K562 (cell line): ENCODE measurements at regions not wholly inside any gene's neighbourhood (a gene's known extent, or its start where the extent isn't known, plus 50 kb on each side); places are given as distances from the start of the nearest gene placed in this dataset.

ENCODE experiments used
- ATAC-seq: fragments of 200-7000 bp; cut with Tn5 transposase; 3 replicates; pipeline ENCODE4 v1.9.1; 2020; ENCODE audit warnings: moderate library complexity
- BruUV-seq: library from RNA; stranded (reverse); fragments of 400-500 nt; replicated peaks from 2 replicates; lab custom pipeline; 2021; lab: Mats Ljungman, UMichigan
- CTCF ChIA-PET: fragments of 300-600 bp; formaldehyde crosslinking; extraction: SDS; loops from one replicate; lab custom pipeline; 2021; ENCODE audit warnings: low intra/inter-chr PET ratio; lab: Yijun Ruan, JAX
- POLR2A ChIA-PET: fragments of 300-600, 350-650 bp; sonication (Branson Sonifier 250); formaldehyde crosslinking; extraction: SDS; loops from one replicate; lab custom pipeline; 2021; ENCODE audit warnings: antibody characterized with exemption, inconsistent platforms; lab: Yijun Ruan, JAX
- DNase-seq, 4 experiments: peaks; one replicate each; pipeline versions ENCODE4 v3.0.0 to v3.0.0-alpha.2; 2011 to 2018; ENCODE audit warnings: low spot score in 3 of 4, mixed read lengths in 3 of 4; ENCODE audit errors: extremely low read depth in 1 of 4
- FAIRE-seq: peaks from 2 replicates; lab custom pipeline; 2011; peaks lifted over from hg19 to GRCh38; lab: Jason Lieb, UNC
- H2AFZ ChIP-seq: 2 replicates; pipeline ENCODE4 v1.6.0; 2011; ENCODE audit warnings: low read depth, low read length, control low read depth, inconsistent platforms
- H3K27ac ChIP-seq: fragments of 200-600 bp; 3 replicates; pipeline ENCODE4 v1.8.0; 2011; ENCODE audit warnings: low read depth, mild to moderate bottlenecking, control low read depth, inconsistent platforms, low read length, moderate library complexity, mixed read lengths; ENCODE audit errors: extremely low read depth
- H3K27me3 ChIP-seq, 2 experiments: fragments of 300-600 bp in 1 of 2; 2 replicates in 1 of 2; 3 replicates in 1 of 2; pipeline versions ENCODE4 v1.6.0 to v1.8.0; 2011; ENCODE audit warnings: inconsistent platforms in 2 of 2, low read length in 2 of 2, mild to moderate bottlenecking in 1 of 2, mixed read lengths in 1 of 2, moderate library complexity in 1 of 2; ENCODE audit not compliant: control insufficient read depth in 2 of 2, insufficient read depth in 2 of 2
- H3K36me3 ChIP-seq: fragments of 300-600 bp; 3 replicates; pipeline ENCODE4 v1.8.0; 2011; ENCODE audit warnings: mild to moderate bottlenecking, low read length, inconsistent platforms; ENCODE audit not compliant: control insufficient read depth, insufficient read depth
- H3K4me1 ChIP-seq, 2 experiments: fragments of 200-600 bp in 1 of 2; replicated peaks in 1 of 2; 2 replicates in 1 of 2; 3 replicates in 1 of 2; pipeline versions ENCODE4 v1.5.1 to v1.8.0; 2011; ENCODE audit warnings: inconsistent platforms in 2 of 2, low read length in 2 of 2, mild to moderate bottlenecking in 1 of 2, mixed read lengths in 1 of 2, moderate library complexity in 1 of 2; ENCODE audit not compliant: control insufficient read depth in 2 of 2, insufficient read depth in 2 of 2
- H3K4me2 ChIP-seq: 2 replicates; pipeline ENCODE4 v1.6.1; 2011; ENCODE audit warnings: low read length, control low read depth, inconsistent platforms, mixed read lengths; ENCODE audit not compliant: insufficient read depth
- H3K4me3 ChIP-seq: fragments of 200-600 bp; sonication (generic), shearing (Covaris generic); 2 replicates; pipeline ENCODE4 v1.5.1; 2016; ENCODE audit warnings: control low read depth, inconsistent platforms
- H3K79me2 ChIP-seq: fragments of 200-600 bp; 3 replicates; pipeline ENCODE4 v1.8.0; 2011; ENCODE audit warnings: low read length, inconsistent platforms; ENCODE audit not compliant: control insufficient read depth, insufficient read depth
- H3K9ac ChIP-seq, 2 experiments: 2 replicates each; pipeline versions ENCODE4 v1.6.0 to v1.6.1; 2011; ENCODE audit warnings: low read depth in 2 of 2, low read length in 2 of 2, control low read depth in 1 of 2, inconsistent platforms in 1 of 2, mild to moderate bottlenecking in 1 of 2, mixed read lengths in 1 of 2; ENCODE audit not compliant: insufficient read depth in 1 of 2
- H3K9me1 ChIP-seq: one replicate; pipeline ENCODE4 v1.6.0; 2011; ENCODE audit warnings: inconsistent platforms, mild to moderate bottlenecking, low read length, moderate library complexity; ENCODE audit not compliant: control insufficient read depth, insufficient read depth
- H3K9me3 ChIP-seq: replicated peaks from 2 replicates; pipeline ENCODE4 v1.5.1; 2011; ENCODE audit warnings: low read depth, low read length, inconsistent platforms; ENCODE audit not compliant: control insufficient read depth, insufficient read depth
- H4K20me1 ChIP-seq: replicated peaks from 2 replicates; pipeline ENCODE4 v1.6.1; 2011; ENCODE audit warnings: low read length, inconsistent platforms, mixed read lengths; ENCODE audit not compliant: control insufficient read depth, insufficient read depth
- BACH1 ChIP-seq: fragments of 200-800 bp; sonication (Bioruptor generic); IDR thresholded peaks from 2 replicates; pipeline ENCODE4 v1.6.1; 2016; ENCODE audit warnings: missing genetic modification characterization, missing compliant biosample characterization
- FOXJ3 ChIP-seq: sonication (generic); formaldehyde crosslinking; IDR thresholded peaks from 2 replicates; pipeline ENCODE4 v1.4.0; 2020; ENCODE audit warnings: mild to moderate bottlenecking, missing genetic modification reagents
- FUS ChIP-seq: fragments of 200-400 bp; formaldehyde crosslinking; optimal IDR thresholded peaks from 2 replicates; pipeline ENCODE3; 2017; ENCODE audit warnings: low read depth, low read length
- MCM2 ChIP-seq: fragments of 450-650 bp; IDR thresholded peaks from 2 replicates; pipeline ENCODE4 v1.6.1; 2017; ENCODE audit warnings: low read depth, mild to moderate bottlenecking
- MED1 ChIP-seq: sonication (generic); formaldehyde crosslinking; IDR thresholded peaks from 2 replicates; pipeline ENCODE4 v1.8.1; 2023; ENCODE audit warnings: missing genetic modification reagents, borderline replicate concordance
- MIER1 ChIP-seq: fragments of 450-650 bp; IDR thresholded peaks from 2 replicates; pipeline ENCODE4 v1.6.1; 2016; ENCODE audit warnings: antibody characterized with exemption, mild to moderate bottlenecking, low read depth
- PRPF4 ChIP-seq: fragments of 200-400 bp; formaldehyde crosslinking; IDR thresholded peaks from one replicate; pipeline ENCODE4 v1.6.1; 2017; ENCODE audit warnings: low read length, low read depth, mild to moderate bottlenecking; ENCODE audit not compliant: insufficient read depth, poor library complexity, severe bottlenecking
- RBFOX2 ChIP-seq: fragments of 200-400 bp; formaldehyde crosslinking; IDR thresholded peaks from 2 replicates; pipeline ENCODE4 v1.6.1; 2017; ENCODE audit warnings: low read depth, mild to moderate bottlenecking, low read length, moderate library complexity
- RFX5 ChIP-seq: IDR thresholded peaks from 2 replicates; pipeline ENCODE4 v1.6.1; 2011; ENCODE audit warnings: low read depth, mild to moderate bottlenecking, improper control_type of control experiment, low read length
- SMARCE1 ChIP-seq: fragments of 450-650 bp; IDR thresholded peaks from 2 replicates; pipeline ENCODE4 v1.7.1; 2016; ENCODE audit warnings: mild to moderate bottlenecking
- SRSF3 ChIP-seq: fragments of 200-400 bp; formaldehyde crosslinking; IDR thresholded peaks from 2 replicates; pipeline ENCODE4 v1.6.1; 2016; ENCODE audit warnings: mild to moderate bottlenecking, low read length, moderate library complexity; ENCODE audit not compliant: insufficient read depth
- TCF3 ChIP-seq: sonication (generic); formaldehyde crosslinking; IDR thresholded peaks from 2 replicates; pipeline ENCODE4 v1.4.0; 2020; ENCODE audit warnings: mild to moderate bottlenecking, missing genetic modification reagents
- ZNF165 ChIP-seq: fragments of 250-450 bp; sonication (Bioruptor Pico); IDR thresholded peaks from 2 replicates; pipeline ENCODE4 v1.4.0; 2020; ENCODE audit warnings: borderline replicate concordance
- ZNF507 ChIP-seq: conservative IDR thresholded peaks from 2 replicates; pipeline ENCODE4 v1.6.1; 2017; ENCODE audit warnings: missing genetic modification characterization, missing compliant biosample characterization
- ZNF668 ChIP-seq: fragments of 250-450 bp; sonication (Bioruptor Pico); IDR thresholded peaks from 2 replicates; pipeline ENCODE4 v1.8.0; 2022; ENCODE audit warnings: mild to moderate bottlenecking, inconsistent platforms
- WGBS: fragments of 100-300 bp; shearing (Covaris generic); methylation state at CpG from one replicate; pipeline ENCODE4 v1.1.6; 2016; ENCODE audit warnings: low coverage, mixed read lengths; ENCODE audit not compliant: insufficient coverage; ENCODE audit errors: missing lambda C conversion rate; 5-methylcytosine and 5-hydroxymethylcytosine counted together
- in situ Hi-C: fragments of 300-500 bp; cut with MboI; formaldehyde crosslinking; loops from 4 replicates; pipeline ENCODE4 v1.15.0; 2018; ENCODE audit warnings: inconsistent platforms, mixed read lengths
- intact Hi-C: fragments of 100-400 bp; cut with micrococcal nuclease; formaldehyde crosslinking; loops from 2 replicates; pipeline ENCODE4 v1.14.2; 2022
- TF ChIP-seq, protein P1 (sequence below): sonication (generic); formaldehyde crosslinking; IDR thresholded peaks from 2 replicates; pipeline ENCODE4 v1.8.0; 2022; ENCODE audit warnings: mild to moderate bottlenecking, missing genetic modification reagents
- TF ChIP-seq, protein P2 (sequence below): fragments of 450-650 bp; IDR thresholded peaks from 2 replicates; pipeline ENCODE4 v1.6.1; 2018; ENCODE audit warnings: mild to moderate bottlenecking, low read depth; ENCODE audit not compliant: partially characterized antibody

DNA sequence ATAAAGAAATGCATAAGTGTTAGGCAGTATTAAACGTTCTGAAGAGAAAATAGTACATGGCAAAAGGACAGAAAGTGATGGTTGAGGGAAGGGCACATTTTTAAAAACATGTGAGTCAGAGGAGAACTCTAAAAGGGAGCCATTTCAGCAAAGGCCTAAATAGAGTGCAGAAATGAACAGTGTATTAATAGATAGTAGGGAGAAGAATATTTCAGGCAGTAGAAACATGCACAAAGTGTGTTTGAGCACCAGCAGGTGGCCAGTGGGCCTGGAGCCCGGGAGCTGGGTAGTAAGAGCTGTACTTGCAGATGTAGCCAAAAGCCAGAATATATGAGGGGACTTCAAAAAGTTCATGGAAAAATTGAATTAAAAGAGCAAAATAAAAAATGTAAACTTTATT lies 288.1 kb upstream of the FIGN start (continued):
- TF ChIP-seq, protein P1, sequence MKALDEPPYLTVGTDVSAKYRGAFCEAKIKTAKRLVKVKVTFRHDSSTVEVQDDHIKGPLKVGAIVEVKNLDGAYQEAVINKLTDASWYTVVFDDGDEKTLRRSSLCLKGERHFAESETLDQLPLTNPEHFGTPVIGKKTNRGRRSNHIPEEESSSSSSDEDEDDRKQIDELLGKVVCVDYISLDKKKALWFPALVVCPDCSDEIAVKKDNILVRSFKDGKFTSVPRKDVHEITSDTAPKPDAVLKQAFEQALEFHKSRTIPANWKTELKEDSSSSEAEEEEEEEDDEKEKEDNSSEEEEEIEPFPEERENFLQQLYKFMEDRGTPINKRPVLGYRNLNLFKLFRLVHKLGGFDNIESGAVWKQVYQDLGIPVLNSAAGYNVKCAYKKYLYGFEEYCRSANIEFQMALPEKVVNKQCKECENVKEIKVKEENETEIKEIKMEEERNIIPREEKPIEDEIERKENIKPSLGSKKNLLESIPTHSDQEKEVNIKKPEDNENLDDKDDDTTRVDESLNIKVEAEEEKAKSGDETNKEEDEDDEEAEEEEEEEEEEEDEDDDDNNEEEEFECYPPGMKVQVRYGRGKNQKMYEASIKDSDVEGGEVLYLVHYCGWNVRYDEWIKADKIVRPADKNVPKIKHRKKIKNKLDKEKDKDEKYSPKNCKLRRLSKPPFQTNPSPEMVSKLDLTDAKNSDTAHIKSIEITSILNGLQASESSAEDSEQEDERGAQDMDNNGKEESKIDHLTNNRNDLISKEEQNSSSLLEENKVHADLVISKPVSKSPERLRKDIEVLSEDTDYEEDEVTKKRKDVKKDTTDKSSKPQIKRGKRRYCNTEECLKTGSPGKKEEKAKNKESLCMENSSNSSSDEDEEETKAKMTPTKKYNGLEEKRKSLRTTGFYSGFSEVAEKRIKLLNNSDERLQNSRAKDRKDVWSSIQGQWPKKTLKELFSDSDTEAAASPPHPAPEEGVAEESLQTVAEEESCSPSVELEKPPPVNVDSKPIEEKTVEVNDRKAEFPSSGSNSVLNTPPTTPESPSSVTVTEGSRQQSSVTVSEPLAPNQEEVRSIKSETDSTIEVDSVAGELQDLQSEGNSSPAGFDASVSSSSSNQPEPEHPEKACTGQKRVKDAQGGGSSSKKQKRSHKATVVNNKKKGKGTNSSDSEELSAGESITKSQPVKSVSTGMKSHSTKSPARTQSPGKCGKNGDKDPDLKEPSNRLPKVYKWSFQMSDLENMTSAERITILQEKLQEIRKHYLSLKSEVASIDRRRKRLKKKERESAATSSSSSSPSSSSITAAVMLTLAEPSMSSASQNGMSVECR: no peak
- no peak for TF ChIP-seq RBFOX2
- no peak for TF ChIP-seq PRPF4
- TF ChIP-seq TCF3 (CRISPR knock-in tag): no peak

DNA sequence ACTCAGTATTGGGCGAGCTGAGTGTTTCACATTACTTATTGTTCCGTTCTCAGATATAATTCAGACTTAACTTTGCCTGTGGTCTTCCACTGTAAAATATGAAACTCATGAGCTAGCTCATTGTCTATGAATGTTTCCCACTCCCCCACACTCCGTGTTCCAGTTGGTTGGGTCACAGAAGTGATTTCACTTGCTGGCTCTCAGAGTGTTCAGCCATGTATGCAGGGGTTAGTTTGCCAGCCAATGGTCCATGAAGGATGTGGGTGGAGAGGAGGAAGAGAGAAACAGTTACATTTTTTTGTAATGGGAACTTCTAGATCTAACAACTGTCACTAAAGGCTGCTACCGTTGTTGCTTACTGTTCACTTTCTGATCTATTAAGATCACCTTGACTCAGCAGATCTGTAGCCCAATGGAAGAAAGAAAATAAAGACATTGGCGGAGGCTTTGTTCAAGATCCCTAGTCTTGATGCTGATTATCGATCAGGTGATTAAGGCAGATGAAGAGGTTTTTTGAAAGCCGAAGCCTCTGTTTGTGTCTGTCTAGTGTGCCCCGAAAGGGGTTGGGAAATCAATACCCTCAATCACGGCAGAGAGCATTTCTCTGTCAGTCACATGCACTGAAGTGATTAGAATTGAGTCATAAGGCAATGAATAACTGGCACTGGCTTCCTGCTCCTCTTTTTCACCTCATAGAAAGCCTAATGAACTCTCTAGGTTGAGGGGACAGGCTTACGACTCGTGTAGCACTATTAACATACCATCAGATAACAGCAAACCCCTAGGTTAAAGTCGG lies 279.7 kb upstream of the FIGN start:
- TF ChIP-seq ZNF507 (no peak), SMARCE1 (no peak), RFX5 (no peak), ZNF668 (no peak), FUS (no peak), MED1 (CRISPR knock-in tag) (no peak), BACH1 (tag) (no peak), MCM2 (no peak), MIER1 (no peak), FOXJ3 (CRISPR knock-in tag) (no peak), SRSF3 (no peak), ZNF165 (no peak)
- TF ChIP-seq, protein P2, sequence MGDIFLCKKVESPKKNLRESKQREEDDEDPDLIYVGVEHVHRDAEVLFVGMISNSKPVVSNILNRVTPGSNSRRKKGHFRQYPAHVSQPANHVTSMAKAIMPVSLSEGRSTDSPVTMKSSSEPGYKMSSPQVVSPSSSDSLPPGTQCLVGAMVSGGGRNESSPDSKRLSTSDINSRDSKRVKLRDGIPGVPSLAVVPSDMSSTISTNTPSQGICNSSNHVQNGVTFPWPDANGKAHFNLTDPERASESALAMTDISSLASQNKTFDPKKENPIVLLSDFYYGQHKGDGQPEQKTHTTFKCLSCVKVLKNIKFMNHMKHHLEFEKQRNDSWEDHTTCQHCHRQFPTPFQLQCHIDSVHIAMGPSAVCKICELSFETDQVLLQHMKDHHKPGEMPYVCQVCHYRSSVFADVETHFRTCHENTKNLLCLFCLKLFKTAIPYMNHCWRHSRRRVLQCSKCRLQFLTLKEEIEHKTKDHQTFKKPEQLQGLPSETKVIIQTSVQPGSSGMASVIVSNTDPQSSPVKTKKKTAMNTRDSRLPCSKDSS: no peak
- Histone ChIP-seq H3K79me2 (no peaks in the 10 kb centered on the region), H3K9me1 (no peaks in the 10 kb centered on the region), H3K27ac (no peak overlapping the region), H3K4me1 (no peaks in the 10 kb centered on the region), H3K36me3 (no peaks in the 10 kb centered on the region), H3K4me2 (no peak overlapping the region), H2AFZ (no peak overlapping the region), H3K4me3 (no peak overlapping the region), H4K20me1 (no peaks in the 10 kb centered on the region), H3K27me3 (no peaks in the 10 kb centered on the region), H3K9me3 (no peaks in the 10 kb centered on the region; the same call in 1 of the 2 replicates), H3K9ac (no peak overlapping the region)
- ChIA-PET CTCF (no interaction called here), POLR2A (no interaction called here)
- under 1% methylated on average over 12 of the region's 12 CpGs for WGBS
- no peak for FAIRE-seq
- no peak for DNase-seq
- in situ Hi-C loops: no loop called here
- intact Hi-C loops: no loop called here
- no peak for ATAC-seq
- no TSS peak for BruUV-seq
